Ishikawa (cell line): ENCODE measurements at regions not wholly inside any gene's neighbourhood (a gene's known extent, or its start where the extent isn't known, plus 50 kb on each side); places are given as distances from the start of the nearest gene placed in this dataset.

Experiments
- CREB1 ChIP-seq: IDR thresholded peaks from 2 replicates; pipeline ENCODE4 v1.6.1; 2012; ENCODE audit warnings: low read depth
- EGR1 ChIP-seq: IDR thresholded peaks from 2 replicates; pipeline ENCODE4 v1.6.1; 2012
- EP300 ChIP-seq: IDR thresholded peaks from 2 replicates; pipeline ENCODE4 v1.6.1; 2012; ENCODE audit warnings: borderline replicate concordance
- FOXM1 ChIP-seq: IDR thresholded peaks from 2 replicates; pipeline ENCODE4 v1.6.1; 2012; ENCODE audit warnings: low read depth, borderline replicate concordance
- REST ChIP-seq: IDR thresholded peaks from 2 replicates; pipeline ENCODE4 v1.6.1; 2012; ENCODE audit warnings: low read depth, mild to moderate bottlenecking
- TAF1 ChIP-seq: IDR thresholded peaks from 2 replicates; pipeline ENCODE4 v1.6.1; 2012; ENCODE audit warnings: low read depth, mild to moderate bottlenecking
- TEAD4 ChIP-seq: IDR thresholded peaks from 2 replicates; pipeline ENCODE4 v1.6.1; 2012
- USF1 ChIP-seq: IDR thresholded peaks from 2 replicates; pipeline ENCODE4 v1.6.1; 2012

- no peak for TF ChIP-seq TAF1
- TF ChIP-seq REST, result no peak
- TF ChIP-seq TEAD4, result no peak
- TF ChIP-seq FOXM1, result no peak
- TF ChIP-seq USF1, result no peak
- TF ChIP-seq CREB1, result no peak
- TF ChIP-seq EP300, result no peak
- no peak for TF ChIP-seq EGR1
These were observed 535.6 kb upstream of the GHITM start for GRCh38 chr10:83603708-83604107.
